ENCODE measurements at regions not wholly inside any gene's neighbourhood (a gene's known extent, or its start where the extent isn't known, plus 50 kb on each side); places are given as distances from the start of the nearest gene placed in this dataset.

DNA sequence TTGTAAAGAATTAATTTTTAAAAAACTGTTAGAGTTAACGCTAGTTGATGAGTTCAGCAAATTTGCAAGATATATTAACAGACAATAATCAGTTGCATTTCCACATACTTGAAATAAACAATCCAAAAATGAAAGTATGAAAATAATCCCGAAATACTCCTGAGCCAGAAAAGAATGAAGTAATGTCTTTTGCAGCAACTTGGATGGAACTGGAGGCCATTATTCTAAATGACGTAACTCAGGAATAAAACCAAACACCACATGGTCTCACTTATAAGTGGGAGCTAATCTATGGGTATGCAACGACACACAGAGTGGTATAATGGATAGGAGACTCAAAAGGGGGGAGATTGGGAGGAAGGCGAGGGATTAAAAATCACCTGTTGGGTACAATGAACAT is 872.9 kb upstream of the GJE1 start:
- TF ChIP-seq POLR2A (IDR thresholded peaks at IDR 0.05) (no peak), EP300 (IDR thresholded peaks at IDR 0.05) (no peak), POLR2AphosphoS5 (IDR thresholded peaks at IDR 0.05) (no peak)
- TF ChIP-seq, protein P1, sequence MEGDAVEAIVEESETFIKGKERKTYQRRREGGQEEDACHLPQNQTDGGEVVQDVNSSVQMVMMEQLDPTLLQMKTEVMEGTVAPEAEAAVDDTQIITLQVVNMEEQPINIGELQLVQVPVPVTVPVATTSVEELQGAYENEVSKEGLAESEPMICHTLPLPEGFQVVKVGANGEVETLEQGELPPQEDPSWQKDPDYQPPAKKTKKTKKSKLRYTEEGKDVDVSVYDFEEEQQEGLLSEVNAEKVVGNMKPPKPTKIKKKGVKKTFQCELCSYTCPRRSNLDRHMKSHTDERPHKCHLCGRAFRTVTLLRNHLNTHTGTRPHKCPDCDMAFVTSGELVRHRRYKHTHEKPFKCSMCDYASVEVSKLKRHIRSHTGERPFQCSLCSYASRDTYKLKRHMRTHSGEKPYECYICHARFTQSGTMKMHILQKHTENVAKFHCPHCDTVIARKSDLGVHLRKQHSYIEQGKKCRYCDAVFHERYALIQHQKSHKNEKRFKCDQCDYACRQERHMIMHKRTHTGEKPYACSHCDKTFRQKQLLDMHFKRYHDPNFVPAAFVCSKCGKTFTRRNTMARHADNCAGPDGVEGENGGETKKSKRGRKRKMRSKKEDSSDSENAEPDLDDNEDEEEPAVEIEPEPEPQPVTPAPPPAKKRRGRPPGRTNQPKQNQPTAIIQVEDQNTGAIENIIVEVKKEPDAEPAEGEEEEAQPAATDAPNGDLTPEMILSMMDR (IDR thresholded peaks at IDR 0.05), result no peak
- Histone ChIP-seq H3K36me3 (no peaks in the 10 kb centered on the region), H3K4me1 (no peaks in the 10 kb centered on the region), H3K4me3 (no peak overlapping the region), H3K27me3 (no peaks in the 10 kb centered on the region), H3K27ac (no peak overlapping the region), H3K9me3 (no peaks in the 10 kb centered on the region)
- WGBS, result 70% methylated on average over 5 of the region's 5 CpGs
- no peak for DNase-seq (ENCODE audit: low spot score in 2 of 2)

- 78% methylated on average over 3 of the region's 3 CpGs for WGBS
- no peak for DNase-seq (ENCODE audit: low spot score in 2 of 2)
- no peak overlapping the region for H3K27ac ChIP-seq
- H3K27me3 ChIP-seq, result no peaks in the 10 kb centered on the region
- H3K9me3 ChIP-seq, result no peaks in the 10 kb centered on the region
- TF ChIP-seq, protein P1 (IDR thresholded peaks at IDR 0.05), result no peak
- TF ChIP-seq POLR2A (IDR thresholded peaks at IDR 0.05), result no peak
- no peak for TF ChIP-seq POLR2AphosphoS5 (IDR thresholded peaks at IDR 0.05)
- no peak overlapping the region for H3K4me3 ChIP-seq
- no peaks in the 10 kb centered on the region for H3K4me1 ChIP-seq
- no peaks in the 10 kb centered on the region for H3K36me3 ChIP-seq
These were observed 873.6 kb upstream of the GJE1 start for GRCh38 chr6:141259091-141259490.

GRCh38 chr6:141258516-141258915 is 874.2 kb upstream of the GJE1 start:
- WGBS, result 73% methylated on average over 5 of the region's 5 CpGs
- Histone ChIP-seq H3K9me3 (no peaks in the 10 kb centered on the region), H3K4me1 (no peaks in the 10 kb centered on the region), H3K36me3 (no peaks in the 10 kb centered on the region), H3K27me3 (no peaks in the 10 kb centered on the region), H3K27ac (no peak overlapping the region), H3K4me3 (no peak overlapping the region)
- DNase-seq (ENCODE audit: low spot score in 2 of 2), result no peak
- TF ChIP-seq POLR2AphosphoS5 (IDR thresholded peaks at IDR 0.05) (no peak), POLR2A (IDR thresholded peaks at IDR 0.05) (no peak), EP300 (IDR thresholded peaks at IDR 0.05) (no peak)
- TF ChIP-seq, protein P1 (IDR thresholded peaks at IDR 0.05), result no peak

- H3K27ac ChIP-seq, result no peak overlapping the region
These were observed 878.4 kb upstream of the GJE1 start for GRCh38 chr6:141254336-141254735.

GRCh38 chr6:141252828-141253608 is 879.7 kb upstream of the GJE1 start:
- Histone ChIP-seq H3K4me1 (peaks cover 8% of the 10 kb centered on the region), H3K36me3 (no peaks in the 10 kb centered on the region), H3K27me3 (no peaks in the 10 kb centered on the region), H3K27ac (no peak overlapping the region), H3K4me3 (no peak overlapping the region), H3K9me3 (no peaks in the 10 kb centered on the region)
- WGBS, result 36% methylated on average over 5 of the region's 5 CpGs
- TF ChIP-seq POLR2A (IDR thresholded peaks at IDR 0.05) (no peak), EP300 (IDR thresholded peaks at IDR 0.05) (no peak), POLR2AphosphoS5 (IDR thresholded peaks at IDR 0.05) (no peak)
- TF ChIP-seq, protein P1 (IDR thresholded peaks at IDR 0.05), result no peak
- DNase-seq (ENCODE audit: low spot score in 2 of 2), result no peak

More at GRCh38 chr6:141254336-141254735, 878.4 kb upstream of the GJE1 start:
- no peak for DNase-seq (ENCODE audit: low spot score in 2 of 2)
- H3K36me3 ChIP-seq, result no peaks in the 10 kb centered on the region
- no peaks in the 10 kb centered on the region for H3K9me3 ChIP-seq
- H3K4me3 ChIP-seq, result no peak overlapping the region
- TF ChIP-seq, protein P1 (IDR thresholded peaks at IDR 0.05), result no peak
- no peak for TF ChIP-seq EP300 (IDR thresholded peaks at IDR 0.05)
- TF ChIP-seq POLR2A (IDR thresholded peaks at IDR 0.05), result no peak
- H3K27me3 ChIP-seq, result no peaks in the 10 kb centered on the region
- WGBS, result 92% methylated on average over 3 of the region's 3 CpGs
- peaks cover 8% of the 10 kb centered on the region for H3K4me1 ChIP-seq
